Activated T-helper 1 cell treated with anti-CD3 and anti-CD28 coated beads, Interleukin-2, amount 50 U/mL, for 16 hours (primary cell): ENCODE measurements at regions not wholly inside any gene's neighbourhood (a gene's known extent, or its start where the extent isn't known, plus 50 kb on each side); places are given as distances from the start of the nearest gene placed in this dataset.
"Not testable (repeated sequence)": the region's sequence is repeated elsewhere in the genome, so short reads cannot be mapped to it uniquely, and the experiment has no call there.

Source experiments
- DNase-seq, 2 donors: peaks; one replicate each; pipeline ENCODE4 v3.0.0-alpha.2; 2020; ENCODE audit warnings: low read depth in 1 of 2, low spot score in 1 of 2

DNA sequence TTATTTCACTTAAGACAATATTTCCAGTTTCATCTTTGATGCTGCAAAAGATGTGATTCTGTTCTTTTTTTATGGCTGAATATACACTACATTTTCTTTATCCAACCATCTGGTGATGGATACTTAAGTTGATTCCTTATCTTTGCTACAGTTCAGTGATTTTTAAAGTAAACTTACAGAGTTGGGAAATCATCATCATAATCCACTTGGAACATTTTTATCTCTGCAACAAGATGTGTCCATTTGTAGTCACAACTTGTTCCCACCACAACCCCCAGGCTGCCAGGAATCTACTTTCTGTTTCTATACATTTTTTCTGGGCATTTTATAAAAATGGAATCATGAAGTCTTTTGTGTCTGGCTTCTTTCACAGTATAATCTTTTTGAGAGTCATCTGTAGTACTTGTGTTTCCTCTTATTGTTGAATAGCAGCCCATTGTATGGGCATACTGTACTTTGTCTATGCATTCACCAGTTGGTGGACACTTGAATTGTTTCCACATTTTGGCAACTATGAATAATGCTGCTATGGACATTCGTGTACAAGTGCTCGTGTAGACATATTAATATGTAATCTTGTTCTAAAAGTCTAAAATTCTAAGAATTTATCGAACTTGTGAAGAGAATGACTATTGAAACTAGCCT, 212.5 kb upstream of the DDHD1 start:
- DNase-seq = no peak

- not testable (repeated sequence) for DNase-seq
Observed at GRCh38 chr14:53362916-53363315, 209.8 kb upstream of the DDHD1 start.

- no peak for DNase-seq
Observed at GRCh38 chr14:53360829-53361228, 207.7 kb upstream of the DDHD1 start.

GRCh38 chr14:53358166-53358565, 205.0 kb upstream of the DDHD1 start:
- no peak for DNase-seq

DNA sequence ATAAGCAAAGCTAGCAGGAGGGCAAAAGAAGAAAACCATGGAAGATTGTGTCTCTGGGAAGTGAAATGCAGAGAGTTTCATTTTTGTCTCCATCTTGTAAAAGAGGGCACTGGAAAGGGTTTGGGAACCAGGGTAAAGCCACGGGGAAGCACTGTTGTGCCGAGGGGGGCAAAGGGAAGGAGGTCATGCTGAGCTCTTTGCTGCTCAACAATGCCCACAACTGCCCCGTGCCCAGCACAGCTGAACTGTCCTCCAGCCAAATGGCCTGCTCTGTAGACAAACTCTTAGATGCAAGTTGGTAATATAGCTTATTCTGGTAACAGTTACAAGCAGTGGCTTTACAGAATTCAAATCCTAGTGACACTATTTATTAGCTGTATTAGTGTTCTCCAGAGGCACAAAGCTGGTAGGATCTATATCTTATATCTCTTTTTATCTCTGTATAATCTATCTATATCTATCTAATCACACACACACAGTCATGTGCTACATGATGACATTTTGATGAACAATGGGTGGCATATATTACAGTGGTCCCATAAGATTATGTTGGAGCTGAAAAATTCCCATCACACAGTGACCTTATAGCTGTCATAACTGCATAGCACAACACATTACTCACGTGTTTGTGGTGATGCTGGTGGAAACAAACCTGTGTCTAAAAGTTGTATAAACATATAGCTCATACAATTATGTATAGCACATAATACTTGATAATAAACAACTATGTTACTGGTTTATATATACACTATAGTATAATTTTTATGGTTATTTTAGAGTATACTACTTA, 203.4 kb upstream of the DDHD1 start:
- no peak for DNase-seq

- DNase-seq = no peak
Observed at GRCh38 chr14:53355581-53356112, 202.5 kb upstream of the DDHD1 start.

GRCh38 chr14:53354336-53354735, 201.2 kb upstream of the DDHD1 start:
- no peak for DNase-seq

DNA sequence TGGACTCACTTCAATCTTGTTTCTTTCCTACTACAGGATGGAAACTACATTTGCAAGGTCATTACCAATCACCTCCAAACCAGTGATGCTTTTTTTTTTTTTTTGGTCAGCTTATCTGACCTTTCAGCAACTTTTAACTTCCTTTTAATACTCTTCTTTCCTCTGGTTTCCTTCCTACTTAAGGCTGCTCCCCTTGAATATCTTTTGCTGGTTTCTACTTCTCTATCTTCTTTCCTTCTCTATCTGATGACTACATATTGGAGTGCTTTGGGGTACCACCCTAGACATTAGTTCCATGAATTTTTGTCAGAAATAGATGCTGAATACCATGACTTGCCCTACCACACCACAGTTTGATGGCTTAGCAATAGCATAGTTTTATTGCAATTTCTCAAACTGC, 197.7 kb upstream of the DDHD1 start:
- no peak for DNase-seq

DNA sequence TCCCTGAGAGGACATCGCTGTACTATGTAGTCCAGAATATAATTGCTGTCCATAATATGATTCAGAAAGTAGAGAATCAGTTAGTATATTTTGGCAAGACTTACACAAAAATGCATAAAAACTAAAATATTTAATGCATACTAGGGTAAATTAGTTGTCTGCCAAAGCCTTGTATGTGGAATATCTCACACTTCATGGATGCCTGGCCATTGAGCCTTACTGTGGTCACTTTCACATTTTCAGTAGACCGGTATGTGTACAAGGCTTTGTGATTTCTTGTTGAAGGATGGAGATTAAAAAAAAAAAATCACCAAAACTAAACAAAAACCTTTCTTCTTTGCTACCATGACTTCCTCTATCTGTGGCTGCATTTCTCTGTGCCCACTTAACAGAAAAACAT, 197.3 kb upstream of the DDHD1 start:
- DNase-seq = no peak

DNA sequence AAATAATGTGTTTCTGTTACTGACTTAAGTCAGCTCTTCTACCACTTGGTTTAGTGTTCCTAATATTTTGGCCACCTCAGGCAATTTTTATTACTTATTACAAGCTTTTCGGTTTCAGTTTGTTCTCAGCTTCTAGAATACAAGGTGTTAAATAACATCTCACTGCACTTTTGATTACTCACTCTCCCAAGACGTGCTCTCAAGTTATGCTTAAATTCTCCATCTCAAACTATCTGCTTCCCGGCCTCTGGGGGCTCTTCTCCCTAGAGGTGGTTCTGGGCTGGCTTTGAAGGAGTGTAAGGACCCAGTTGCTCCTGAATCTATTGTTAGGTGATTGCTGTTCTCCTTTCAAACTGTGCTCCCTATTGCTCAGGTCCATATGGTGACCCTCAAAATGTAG, 193.9 kb upstream of the DDHD1 start:
- no peak for DNase-seq

- DNase-seq = no peak
Observed at GRCh38 chr14:53341324-53341723, 188.2 kb upstream of the DDHD1 start.

GRCh38 chr14:53338192-53338591, 185.1 kb upstream of the DDHD1 start:
- no peak for DNase-seq

- DNase-seq = no peak
Observed at GRCh38 chr14:53336729-53337128, 183.6 kb upstream of the DDHD1 start.

DNA sequence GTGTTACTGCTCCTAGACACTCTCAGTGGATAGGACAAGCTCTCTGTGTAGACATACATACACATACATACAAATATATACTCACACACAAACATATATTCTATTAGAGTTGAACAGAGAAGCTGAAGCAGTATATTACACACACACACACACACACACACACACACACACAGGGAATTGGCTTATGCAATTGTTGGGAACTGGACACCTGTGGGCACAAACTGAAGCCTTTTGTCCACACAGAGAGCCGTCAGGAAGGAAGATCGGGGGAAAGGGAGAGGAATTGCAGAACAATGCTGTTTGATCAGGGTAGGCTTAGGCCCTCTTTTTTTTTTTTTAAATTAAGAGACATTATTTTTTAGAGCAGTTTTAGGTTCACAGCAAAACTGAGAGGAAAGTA, 180.7 kb upstream of the DDHD1 start:
- no peak for DNase-seq

DNA sequence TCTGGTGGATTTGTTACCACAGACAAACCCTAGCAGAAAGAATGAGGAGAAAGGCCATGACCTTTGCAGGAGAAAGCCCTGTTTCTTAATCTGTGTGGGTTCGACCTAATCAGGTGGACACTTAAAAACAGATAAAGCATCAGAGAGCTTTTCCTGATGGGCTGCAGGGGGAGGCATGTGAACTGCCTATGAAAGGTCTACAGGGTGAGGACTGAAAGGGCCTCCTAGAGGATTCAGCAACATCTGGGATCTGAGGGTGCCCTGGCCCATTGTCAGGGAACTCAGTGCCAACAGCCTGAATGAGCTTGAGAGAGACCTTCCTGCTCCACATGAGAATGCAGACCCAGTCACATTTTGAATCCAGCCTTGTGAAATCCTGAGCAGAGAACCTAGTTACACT, 178.8 kb upstream of the DDHD1 start:
- no peak for DNase-seq

- no peak for DNase-seq
Observed at GRCh38 chr14:53331247-53331646, 178.1 kb upstream of the DDHD1 start.

GRCh38 chr14:53330441-53330840, 177.3 kb upstream of the DDHD1 start:
- DNase-seq = no peak

- no peak for DNase-seq
Observed at GRCh38 chr14:53328841-53329240, 175.7 kb upstream of the DDHD1 start.

GRCh38 chr14:53327716-53328115, 174.6 kb upstream of the DDHD1 start:
- no peak for DNase-seq

GRCh38 chr14:53325176-53325806, 172.2 kb upstream of the DDHD1 start:
- DNase-seq = no peak

DNA sequence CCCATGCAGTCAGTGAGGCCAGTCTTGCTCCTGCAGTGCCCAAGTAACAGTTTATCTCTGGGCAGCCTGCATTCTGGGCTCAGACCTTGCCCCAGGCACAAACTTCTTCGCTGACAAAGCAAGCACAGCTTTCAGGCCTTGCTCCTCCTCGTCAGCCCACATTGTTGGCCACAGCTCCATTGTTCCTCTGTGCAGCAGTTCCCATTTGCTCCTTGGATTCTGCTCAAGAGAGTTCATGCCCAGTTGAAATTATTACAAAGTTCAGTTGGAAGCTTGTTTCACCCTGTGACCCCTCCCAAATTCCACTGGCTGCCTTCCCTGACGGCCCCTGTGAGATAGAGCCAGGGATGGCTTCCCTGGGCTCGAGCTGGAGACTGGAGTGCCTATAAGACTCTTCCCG, 163.4 kb upstream of the DDHD1 start:
- no peak for DNase-seq

- no peak for DNase-seq
Observed at GRCh38 chr14:53310412-53310811, 157.3 kb upstream of the DDHD1 start.
